Gastroesophageal sphincter (tissue), 4 donors: ENCODE measurements at regions not wholly inside any gene's neighbourhood (a gene's known extent, or its start where the extent isn't known, plus 50 kb on each side); places are given as distances from the start of the nearest gene placed in this dataset.

Experiments
- ATAC-seq: fragments of 150-250 bp; one replicate; pipeline ENCODE4 v1.9.1; 2016; ENCODE audit warnings: mild to moderate bottlenecking, moderate library complexity
- H3K27ac ChIP-seq, 4 donors: fragments of 200-600 bp; sonication (generic) in 3 of 4; 1 replicate in 3 of 4; 2 replicates in 1 of 4; pipeline ENCODE4 v1.5.1; 2016 to 2019
- H3K27me3 ChIP-seq: fragments of 200-600 bp; sonication (generic); one replicate; pipeline ENCODE4 v1.5.1; 2019
- H3K36me3 ChIP-seq, 2 donors: fragments of 200-600 bp; sonication (generic); one replicate each; pipeline ENCODE4 v1.5.1; 2019; ENCODE audit warnings: control low read depth in 1 of 2
- H3K4me1 ChIP-seq, 3 donors: fragments of 200-600 bp; sonication (generic); 1 replicate in 2 of 3; 2 replicates in 1 of 3; pipeline ENCODE4 v1.5.1; 2016 to 2019; ENCODE audit warnings: control low read depth in 2 of 3
- H3K4me3 ChIP-seq, 2 donors: fragments of 200-600 bp; sonication (generic); one replicate each; pipeline ENCODE4 v1.5.1; 2019; ENCODE audit warnings: mild to moderate bottlenecking in 1 of 2, moderate library complexity in 1 of 2
- H3K9me3 ChIP-seq, 3 donors: fragments of 200-600 bp; sonication (generic); one replicate each; pipeline ENCODE4 v1.5.1; 2017 to 2019; ENCODE audit warnings: control low read depth in 2 of 3
- CTCF ChIP-seq, 4 experiments: fragments of 200-600 bp in 2 of 4; fragments of 450-650 bp in 2 of 4; sonication (generic) in 1 of 4; IDR thresholded peaks; one replicate each; pipeline ENCODE4 v1.5.1; 2017 to 2019; ENCODE audit warnings: antibody characterized with exemption in 4 of 4, mild to moderate bottlenecking in 2 of 4, moderate library complexity in 2 of 4
- EP300 ChIP-seq: sonication (generic); formaldehyde crosslinking; IDR thresholded peaks from one replicate; pipeline ENCODE4 v1.6.1; 2017; ENCODE audit warnings: antibody characterized with exemption, mild to moderate bottlenecking
- POLR2A ChIP-seq, 2 donors: fragments of 450-650 bp; IDR thresholded peaks; one replicate each; pipeline ENCODE4 v1.6.1; 2017; ENCODE audit warnings: antibody characterized with exemption in 2 of 2, mild to moderate bottlenecking in 2 of 2, moderate library complexity in 1 of 2
- POLR2AphosphoS5 ChIP-seq: sonication (generic); formaldehyde crosslinking; IDR thresholded peaks from one replicate; pipeline ENCODE4 v1.6.1; 2017; ENCODE audit warnings: antibody characterized with exemption
- WGBS, 2 donors: methylation state at CpG; one replicate each; pipeline ENCODE4 v1.1.5; 2018; ENCODE audit warnings: low coverage in 1 of 2; 5-methylcytosine and 5-hydroxymethylcytosine counted together

- H3K4me3 ChIP-seq = no peak overlapping the region
- no peak overlapping the region for H3K27ac ChIP-seq
- no peaks in the 10 kb centered on the region for H3K36me3 ChIP-seq
- no peak for ATAC-seq
- H3K27me3 ChIP-seq = peaks cover 9% of the 10 kb centered on the region
- H3K4me1 ChIP-seq = no peaks in the 10 kb centered on the region
- TF ChIP-seq EP300 (no peak), POLR2A (IDR thresholded peaks at IDR 0.05) (no peak), POLR2AphosphoS5 (no peak), CTCF (IDR thresholded peaks at IDR 0.05) (no peak)
- WGBS, 2 donors = 71 to 82% methylated on average over 1 to 2 of the region's 2 CpGs
- H3K9me3 ChIP-seq = no peaks in the 10 kb centered on the region
Observed at GRCh38 chr10:128994598-128995143, 472.4 kb upstream of the MGMT start.

- Histone ChIP-seq H3K27ac (no peak overlapping the region), H3K4me3 (no peak overlapping the region), H3K36me3 (no peaks in the 10 kb centered on the region), H3K27me3 (peaks cover 6% of the 10 kb centered on the region), H3K9me3 (no peaks in the 10 kb centered on the region), H3K4me1 (no peaks in the 10 kb centered on the region)
- ATAC-seq = no peak
- 100% methylated on average over 1 of the region's 2 CpGs; no CpG with 5 or more reads in 1 of the 2 donors for WGBS, 2 donors
- no peak for TF ChIP-seq POLR2A (IDR thresholded peaks at IDR 0.05)
- TF ChIP-seq CTCF (IDR thresholded peaks at IDR 0.05) = no peak
- TF ChIP-seq EP300 = no peak
- TF ChIP-seq POLR2AphosphoS5 = no peak
Observed at GRCh38 chr10:128995676-128996075, 471.4 kb upstream of the MGMT start.

- WGBS, 2 donors = no CpG with 5 or more reads among the region's 8 CpGs
- Histone ChIP-seq H3K36me3 (no peaks in the 10 kb centered on the region), H3K27me3 (peaks cover 2% of the 10 kb centered on the region), H3K4me3 (no peak overlapping the region), H3K9me3 (no peaks in the 10 kb centered on the region), H3K27ac (no peak overlapping the region), H3K4me1 (no peaks in the 10 kb centered on the region)
- no peak for TF ChIP-seq CTCF (IDR thresholded peaks at IDR 0.05)
- TF ChIP-seq POLR2AphosphoS5 = no peak
- TF ChIP-seq POLR2A (IDR thresholded peaks at IDR 0.05) = no peak
- no peak for TF ChIP-seq EP300
- no peak for ATAC-seq
Observed at GRCh38 chr10:128996092-128996491, 470.9 kb upstream of the MGMT start.

GRCh38 chr10:128998101-128998805 lies 468.8 kb upstream of the MGMT start:
- Histone ChIP-seq H3K9me3 (no peaks in the 10 kb centered on the region), H3K4me1 (no peaks in the 10 kb centered on the region), H3K4me3 (no peak overlapping the region), H3K36me3 (no peaks in the 10 kb centered on the region), H3K27ac (no peak overlapping the region), H3K27me3 (no peaks in the 10 kb centered on the region)
- TF ChIP-seq POLR2AphosphoS5 (no peak), CTCF (IDR thresholded peaks at IDR 0.05) (no peak), POLR2A (IDR thresholded peaks at IDR 0.05) (no peak)
- 78 to 95% methylated on average over 9 to 10 of the region's 10 CpGs for WGBS, 2 donors
- no peak for ATAC-seq

- WGBS, 2 donors = 74 to 76% methylated on average over 3 to 8 of the region's 9 CpGs
- H3K4me1 ChIP-seq = no peaks in the 10 kb centered on the region
- peaks cover 0 to 11% (median 0%) of the 10 kb centered on the region in 3 donors for H3K9me3 ChIP-seq
- no peaks in the 10 kb centered on the region for H3K36me3 ChIP-seq
- no peak for ATAC-seq
- no peaks in the 10 kb centered on the region for H3K27me3 ChIP-seq
- H3K4me3 ChIP-seq = no peak overlapping the region
- TF ChIP-seq CTCF (IDR thresholded peaks at IDR 0.05) (no peak), EP300 (no peak), POLR2A (IDR thresholded peaks at IDR 0.05) (no peak), POLR2AphosphoS5 (no peak)
- no peak overlapping the region for H3K27ac ChIP-seq
Observed at GRCh38 chr10:129004398-129004797, 462.6 kb upstream of the MGMT start.
